T-cell (primary cell): ENCODE measurements at regions not wholly inside any gene's neighbourhood (a gene's known extent, or its start where the extent isn't known, plus 50 kb on each side); places are given as distances from the start of the nearest gene placed in this dataset.

ENCODE experiments used
- ATAC-seq, 4 experiments: fragments of 200-7000 bp in 3 of 4; fragments of 150-1000 bp in 1 of 4; cut with Tn5 transposase; replicated peaks in 1 of 4; 1 replicate in 3 of 4; 2 replicates in 1 of 4; pipeline ENCODE4 v1.10.0; 2021; ENCODE audit warnings: moderate library complexity in 3 of 4, mild to moderate bottlenecking in 2 of 4, moderate number of reproducible peaks in 1 of 4
- CTCF ChIA-PET, 2 donors: fragments of 300-600 bp; sonication (Branson Sonifier 250); formaldehyde crosslinking; loops; one replicate each; lab custom pipeline; 2022; ENCODE audit warnings: antibody characterized with exemption in 2 of 2; lab: Charles Lee
- POLR2A ChIA-PET, 2 donors: fragments of 300-600 bp; sonication (Branson Sonifier 250); formaldehyde crosslinking; loops; one replicate each; lab custom pipeline; 2022; ENCODE audit warnings: antibody characterized with exemption in 2 of 2; lab: Charles Lee
- DNase-seq, 35 experiments: peaks; one replicate each; pipeline versions ENCODE4 v3.0.0 to v3.0.0-alpha.2; 2013 to 2023
- H3K27ac ChIP-seq: one replicate; pipeline ENCODE4 v1.5.1; 2013; ENCODE audit warnings: low read length
- H3K27me3 ChIP-seq, 2 experiments: replicated peaks in 1 of 2; 1 replicate in 1 of 2; 2 replicates in 1 of 2; pipeline versions ENCODE4 v1.6.1 to v1.7.0; 2013; ENCODE audit warnings: low read length in 1 of 2, mixed read lengths in 1 of 2; ENCODE audit not compliant: control insufficient read depth in 2 of 2, insufficient read depth in 2 of 2; ENCODE audit errors: extremely low read depth in 1 of 2
- H3K36me3 ChIP-seq, 2 donors: 1 replicate in 1 of 2; 2 replicates in 1 of 2; pipeline versions ENCODE4 v1.6.1 to v1.7.0; 2013; ENCODE audit warnings: low read length in 1 of 2; ENCODE audit not compliant: control insufficient read depth in 2 of 2, insufficient read depth in 1 of 2; ENCODE audit errors: extremely low read depth in 1 of 2
- H3K4me1 ChIP-seq, 2 experiments: 1 replicate in 1 of 2; 2 replicates in 1 of 2; pipeline versions ENCODE4 v1.6.1 to v1.7.0; 2013; ENCODE audit warnings: low read length in 2 of 2, mixed read lengths in 1 of 2; ENCODE audit not compliant: insufficient read depth in 2 of 2, control insufficient read depth in 1 of 2; ENCODE audit errors: extremely low read depth in 1 of 2
- H3K4me3 ChIP-seq, 2 donors: 1 replicate in 1 of 2; 2 replicates in 1 of 2; pipeline versions ENCODE4 v1.5.1 to v1.7.0; 2013; ENCODE audit warnings: mild to moderate bottlenecking in 2 of 2, low read length in 1 of 2, moderate library complexity in 1 of 2; ENCODE audit not compliant: control insufficient read depth in 1 of 2; ENCODE audit errors: extremely low read depth in 1 of 2
- H3K9me3 ChIP-seq: 2 replicates; pipeline ENCODE4 v1.7.0; 2013
- H3K27ac Mint-ChIP-seq, 2 donors: one replicate each; pipeline ENCODE4 v1.8.0; 2020 to 2021; ENCODE audit warnings: mild to moderate bottlenecking in 2 of 2, mixed read lengths in 2 of 2
- H3K27me3 Mint-ChIP-seq, 2 donors: one replicate each; pipeline ENCODE4 v1.8.0; 2021 to 2022; ENCODE audit warnings: mixed read lengths in 2 of 2
- H3K36me3 Mint-ChIP-seq: one replicate; pipeline ENCODE4 v1.8.0; 2021; ENCODE audit warnings: mixed read lengths
- H3K4me1 Mint-ChIP-seq, 3 donors: one replicate each; pipeline ENCODE4 v1.8.0; 2020 to 2022; ENCODE audit warnings: mixed read lengths in 3 of 3, mild to moderate bottlenecking in 1 of 3
- H3K4me3 Mint-ChIP-seq, 3 donors: one replicate each; pipeline ENCODE4 v1.8.0; 2020 to 2022; ENCODE audit warnings: mild to moderate bottlenecking in 3 of 3, mixed read lengths in 3 of 3, moderate library complexity in 3 of 3
- H3K9me3 Mint-ChIP-seq, 3 donors: one replicate each; pipeline ENCODE4 v1.8.0; 2020 to 2022; ENCODE audit warnings: mixed read lengths in 3 of 3
- whole genome bisulfite sequencing: methylation state at CpG from one replicate; pipeline ENCODE4 v1.1.5; 2013; ENCODE audit warnings: missing lambda C conversion rate; ENCODE audit not compliant: insufficient coverage; 5-methylcytosine and 5-hydroxymethylcytosine counted together

DNA sequence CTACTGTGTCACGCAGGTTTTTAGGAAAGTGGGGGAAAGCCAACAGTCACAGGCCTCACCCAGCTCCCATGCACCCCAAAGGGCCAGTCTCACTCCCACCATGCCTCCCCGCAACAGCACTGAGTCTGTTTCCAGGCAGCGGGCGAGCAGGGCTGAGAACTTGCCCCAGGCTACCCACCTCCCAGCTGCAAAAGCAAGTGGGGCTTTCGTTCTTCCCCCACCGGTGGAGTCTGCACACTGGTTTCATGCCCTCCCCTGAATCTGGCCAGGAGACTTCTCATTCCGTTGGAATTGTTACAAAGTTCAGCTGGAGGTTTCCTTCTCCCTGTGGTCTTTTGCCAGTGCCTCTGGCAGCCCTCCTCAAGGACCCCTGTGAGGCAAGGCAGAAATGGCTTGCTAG, 53.6 kb upstream of the KCNJ15 start:
- CTCF ChIA-PET, result no interaction called here
- H3K9me3 Mint-ChIP-seq, result no peaks in the 10 kb centered on the region
- DNase-seq (no peak), ATAC-seq (no peak)
- peaks cover 2 to 5% (median 2%) of the 10 kb centered on the region in 3 donors for H3K4me1 Mint-ChIP-seq
- no peak overlapping the region for H3K27ac Mint-ChIP-seq
- no peaks in the 10 kb centered on the region for H3K4me1 ChIP-seq
- H3K27me3 ChIP-seq, result peaks cover 0 to 31% of the 10 kb centered on the region in 2 experiments
- no peaks in the 10 kb centered on the region for H3K36me3 ChIP-seq
- H3K36me3 Mint-ChIP-seq, result no peaks in the 10 kb centered on the region
- H3K4me3 ChIP-seq, result no peak overlapping the region
- H3K4me3 Mint-ChIP-seq, result no peak overlapping the region
- H3K9me3 ChIP-seq, result no peaks in the 10 kb centered on the region
- POLR2A ChIA-PET, result interaction anchor here in 1 of 2 donors (0.6 kb wide), 1 partner anchor 169 kb away, joined by 3 read pairs; no protein-coding TSS in a partner anchor
- peaks cover 23 to 25% of the 10 kb centered on the region in 2 donors for H3K27me3 Mint-ChIP-seq
- 87% methylated on average over 6 of the region's 7 CpGs for WGBS
- H3K27ac ChIP-seq, result no peak overlapping the region

- no peak overlapping the region for H3K4me3 Mint-ChIP-seq
Measured at GRCh38 chr21:38205940-38206339, 50.9 kb upstream of the KCNJ15 start.

GRCh38 chr21:38206646-38207045, 50.1 kb upstream of the KCNJ15 start:
- ATAC-seq, result no peak

More at GRCh38 chr21:38205940-38206339, 50.9 kb upstream of the KCNJ15 start:
- Histone ChIP-seq H3K27ac (no peak overlapping the region), H3K36me3 (no peaks in the 10 kb centered on the region), H3K4me1 (no peaks in the 10 kb centered on the region), H3K4me3 (no peak overlapping the region), H3K27me3 (peaks cover 0 to 31% of the 10 kb centered on the region in 2 experiments), H3K9me3 (no peaks in the 10 kb centered on the region)
- no peaks in the 10 kb centered on the region for H3K9me3 Mint-ChIP-seq
- no peak for DNase-seq
- CTCF ChIA-PET, result no interaction called here
- H3K27ac Mint-ChIP-seq, result no peak overlapping the region
- no peak for ATAC-seq
- POLR2A ChIA-PET, result no interaction called here
- 80% methylated on average over 5 of the region's 5 CpGs for WGBS
- peaks cover 32 to 40% of the 10 kb centered on the region in 2 donors for H3K27me3 Mint-ChIP-seq
- H3K36me3 Mint-ChIP-seq, result no peaks in the 10 kb centered on the region
- H3K4me1 Mint-ChIP-seq, result peaks cover 3 to 8% (median 3%) of the 10 kb centered on the region in 3 donors

More at GRCh38 chr21:38206646-38207045, 50.1 kb upstream of the KCNJ15 start:
- Histone ChIP-seq H3K9me3 (no peaks in the 10 kb centered on the region), H3K27ac (no peak overlapping the region), H3K4me3 (no peak overlapping the region), H3K36me3 (no peaks in the 10 kb centered on the region), H3K27me3 (peaks cover 0 to 31% of the 10 kb centered on the region in 2 experiments), H3K4me1 (no peaks in the 10 kb centered on the region)
- peaks cover 3 to 8% (median 3%) of the 10 kb centered on the region in 3 donors for H3K4me1 Mint-ChIP-seq
- no peak for DNase-seq
- no peaks in the 10 kb centered on the region for H3K36me3 Mint-ChIP-seq
- POLR2A ChIA-PET, result no interaction called here
- no peak overlapping the region for H3K4me3 Mint-ChIP-seq
- 81% methylated on average over 10 of the region's 10 CpGs for WGBS
- no peaks in the 10 kb centered on the region for H3K9me3 Mint-ChIP-seq
- H3K27ac Mint-ChIP-seq, result no peak overlapping the region
- CTCF ChIA-PET, result no interaction called here
- peaks cover 32 to 44% of the 10 kb centered on the region in 2 donors for H3K27me3 Mint-ChIP-seq
